Stimulated activated CD4-positive, alpha-beta T cell treated with anti-CD3 and anti-CD28 coated beads, TNF-alpha, amount 100 ng/mL, for 24 hours (primary cell): ENCODE measurements at regions not wholly inside any gene's neighbourhood (a gene's known extent, or its start where the extent isn't known, plus 50 kb on each side); places are given as distances from the start of the nearest gene placed in this dataset.
"Not testable (repeated sequence)": the region's sequence is repeated elsewhere in the genome, so short reads cannot be mapped to it uniquely, and the experiment has no call there.

ENCODE experiments used
- DNase-seq, 3 experiments: peaks; one replicate each; pipeline ENCODE4 v3.0.0-alpha.2; 2020; ENCODE audit warnings: low read depth in 3 of 3

- no peak for DNase-seq
These were observed 575.1 kb downstream of the SLITRK6 start for GRCh38 chr13:85223883-85224656.

GRCh38 chr13:85216576-85216975 lies 582.6 kb downstream of the SLITRK6 start:
- no peak for DNase-seq

GRCh38 chr13:85212692-85213091 lies 586.5 kb downstream of the SLITRK6 start:
- no peak for DNase-seq

- no peak for DNase-seq
These were observed 594.4 kb downstream of the SLITRK6 start for GRCh38 chr13:85204668-85205344.

GRCh38 chr13:85197431-85197830 lies 601.8 kb downstream of the SLITRK6 start:
- no peak for DNase-seq

- DNase-seq: no peak
These were observed 604.7 kb downstream of the SLITRK6 start for GRCh38 chr13:85194482-85194881.

- DNase-seq: no peak
These were observed 607.1 kb downstream of the SLITRK6 start for GRCh38 chr13:85191996-85192718.

- DNase-seq: no peak
These were observed 612.7 kb downstream of the SLITRK6 start for GRCh38 chr13:85186356-85187045.

GRCh38 chr13:85174291-85174690 lies 624.9 kb downstream of the SLITRK6 start:
- DNase-seq: no peak

- DNase-seq: no peak
These were observed 628.8 kb downstream of the SLITRK6 start for GRCh38 chr13:85170372-85170771.

- DNase-seq: no peak
These were observed 632.3 kb downstream of the SLITRK6 start for GRCh38 chr13:85166891-85167290.

GRCh38 chr13:85163063-85163462 lies 636.2 kb downstream of the SLITRK6 start:
- DNase-seq: no peak

- no peak for DNase-seq
These were observed 651.2 kb downstream of the SLITRK6 start for GRCh38 chr13:85148009-85148408.

- no peak for DNase-seq
These were observed 656.8 kb downstream of the SLITRK6 start for GRCh38 chr13:85142351-85142927.

GRCh38 chr13:85141401-85141800 lies 657.8 kb downstream of the SLITRK6 start:
- no peak for DNase-seq

- DNase-seq: no peak
These were observed 659.0 kb downstream of the SLITRK6 start for GRCh38 chr13:85140192-85140591.

GRCh38 chr13:85137516-85137915 lies 661.7 kb downstream of the SLITRK6 start:
- DNase-seq: no peak

GRCh38 chr13:85132986-85133385 lies 666.2 kb downstream of the SLITRK6 start:
- DNase-seq: no peak

- DNase-seq: not testable (repeated sequence)
These were observed 675.7 kb downstream of the SLITRK6 start for GRCh38 chr13:85123501-85123900.

- DNase-seq: no peak
These were observed 690.9 kb downstream of the SLITRK6 start for GRCh38 chr13:85108356-85108755.

- DNase-seq: no peak
These were observed 700.0 kb downstream of the SLITRK6 start for GRCh38 chr13:85099245-85099644.
